SK-N-SH (cell line): ENCODE measurements at regions not wholly inside any gene's neighbourhood (a gene's known extent, or its start where the extent isn't known, plus 50 kb on each side); places are given as distances from the start of the nearest gene placed in this dataset.

ENCODE experiments used
- CTCF ChIP-seq: fragments of 200-600 bp; sonication (generic); IDR thresholded peaks from 2 replicates; pipeline ENCODE4 v1.6.1; 2017; ENCODE audit warnings: antibody characterized with exemption, mild to moderate bottlenecking, moderate library complexity
- ELF1 ChIP-seq: IDR thresholded peaks from 2 replicates; pipeline ENCODE4 v1.4.0; 2012
- EZH2phosphoT487 ChIP-seq: fragments of 200-600 bp; sonication (generic); IDR thresholded peaks from 2 replicates; pipeline ENCODE4 v1.6.1; 2017; ENCODE audit warnings: low read depth, mixed run types, mild to moderate bottlenecking, antibody characterized with exemption, moderate library complexity, borderline replicate concordance

GRCh38 chr4:24033626-24034025 is 143.8 kb upstream of the PPARGC1A start:
- no peak for TF ChIP-seq ELF1
- TF ChIP-seq EZH2phosphoT487, result no peak
- TF ChIP-seq CTCF, result no peak
